ENCODE measurements at regions not wholly inside any gene's neighbourhood (a gene's known extent, or its start where the extent isn't known, plus 50 kb on each side); places are given as distances from the start of the nearest gene placed in this dataset.
"Not testable (repeated sequence)": the region's sequence is repeated elsewhere in the genome, so short reads cannot be mapped to it uniquely, and the experiment has no call there.

GRCh38 chr1:86633306-86633838 lies 71.0 kb upstream of the SH3GLB1 start:
- DNase-seq (ENCODE audit: low read depth), result not testable (repeated sequence)

GRCh38 chr1:86633921-86634320 lies 70.5 kb upstream of the SH3GLB1 start:
- DNase-seq (ENCODE audit: low read depth), result no peak

GRCh38 chr1:86636898-86637297 lies 67.5 kb upstream of the SH3GLB1 start:
- DNase-seq (ENCODE audit: low read depth), result no peak

- DNase-seq (ENCODE audit: low read depth), result no peak
Measured at GRCh38 chr1:86640161-86640670, 64.2 kb upstream of the SH3GLB1 start.

- no peak for DNase-seq (ENCODE audit: low read depth)
Measured at GRCh38 chr1:86641318-86641717, 63.1 kb upstream of the SH3GLB1 start.

GRCh38 chr1:86644655-86645054 lies 59.7 kb upstream of the SH3GLB1 start:
- not testable (repeated sequence) for DNase-seq (ENCODE audit: low read depth)

- no peak for DNase-seq (ENCODE audit: low read depth)
Measured at GRCh38 chr1:86645851-86646250, 58.5 kb upstream of the SH3GLB1 start.

GRCh38 chr1:86646256-86646655 lies 58.1 kb upstream of the SH3GLB1 start:
- DNase-seq (ENCODE audit: low read depth), result no peak

GRCh38 chr1:86648255-86648654 lies 56.1 kb upstream of the SH3GLB1 start:
- peak; percentile 91 for DNase-seq (ENCODE audit: low read depth)

GRCh38 chr1:86649618-86650017 lies 54.8 kb upstream of the SH3GLB1 start:
- no peak for DNase-seq (ENCODE audit: low read depth)

- no peak for DNase-seq (ENCODE audit: low read depth)
Measured at GRCh38 chr1:86650065-86650464, 54.3 kb upstream of the SH3GLB1 start.

Data from ELR (cell line).